Trophoblast cell (in vitro differentiated cells and primary cell): ENCODE measurements at regions not wholly inside any gene's neighbourhood (a gene's known extent, or its start where the extent isn't known, plus 50 kb on each side); places are given as distances from the start of the nearest gene placed in this dataset.

Source experiments
- DNase-seq, 2 donors: peaks; one replicate each; pipeline ENCODE4 v3.0.0-alpha.2; 2016
- H2AFZ ChIP-seq: 2 replicates; pipeline ENCODE4 v1.6.1; 2013; ENCODE audit warnings: low read length, moderate library complexity, mild to moderate bottlenecking; ENCODE audit not compliant: insufficient read depth, poor library complexity
- H2AK5ac ChIP-seq: 2 replicates; pipeline ENCODE4 v1.6.1; 2013; ENCODE audit warnings: mild to moderate bottlenecking, low read length
- H2BK120ac ChIP-seq: 2 replicates; pipeline ENCODE4 v1.6.1; 2013; ENCODE audit warnings: low read length, mild to moderate bottlenecking, moderate library complexity; ENCODE audit not compliant: insufficient read depth, poor library complexity
- H2BK12ac ChIP-seq: 2 replicates; pipeline ENCODE4 v1.6.1; 2013; ENCODE audit warnings: mild to moderate bottlenecking, low read length, moderate library complexity
- H2BK5ac ChIP-seq: 2 replicates; pipeline ENCODE4 v1.6.1; 2013; ENCODE audit warnings: low read length, low read depth, moderate library complexity, mild to moderate bottlenecking; ENCODE audit not compliant: poor library complexity
- H3K14ac ChIP-seq: 2 replicates; pipeline ENCODE4 v1.6.1; 2013; ENCODE audit warnings: mild to moderate bottlenecking, low read length
- H3K18ac ChIP-seq: 2 replicates; pipeline ENCODE4 v1.6.1; 2013; ENCODE audit warnings: mild to moderate bottlenecking, low read length
- H3K23ac ChIP-seq: 2 replicates; pipeline ENCODE4 v1.6.1; 2013; ENCODE audit warnings: low read length
- H3K27ac ChIP-seq: 2 replicates; pipeline ENCODE4 v1.5.1; 2013; ENCODE audit warnings: low read depth, mild to moderate bottlenecking, inconsistent platforms, low read length, moderate library complexity
- H3K27me3 ChIP-seq: 2 replicates; pipeline ENCODE4 v1.6.1; 2013; ENCODE audit warnings: inconsistent platforms, mild to moderate bottlenecking, low read length, moderate library complexity; ENCODE audit not compliant: insufficient read depth
- H3K36me3 ChIP-seq, 2 experiments: 1 replicate in 1 of 2; 2 replicates in 1 of 2; pipeline ENCODE4 v1.6.1; 2013; ENCODE audit warnings: low read length in 2 of 2, mild to moderate bottlenecking in 2 of 2, moderate library complexity in 1 of 2; ENCODE audit not compliant: insufficient read depth in 2 of 2, control insufficient read depth in 1 of 2
- H3K4ac ChIP-seq: 2 replicates; pipeline ENCODE4 v1.6.1; 2013; ENCODE audit warnings: low read depth, mild to moderate bottlenecking, low read length, moderate library complexity
- H3K4me1 ChIP-seq, 2 experiments: 1 replicate in 1 of 2; 2 replicates in 1 of 2; pipeline ENCODE4 v1.6.1; 2013; ENCODE audit warnings: low read length in 2 of 2, mild to moderate bottlenecking in 2 of 2, moderate library complexity in 1 of 2; ENCODE audit not compliant: insufficient read depth in 2 of 2, control insufficient read depth in 1 of 2
- H3K4me2 ChIP-seq: 2 replicates; pipeline ENCODE4 v1.6.1; 2013; ENCODE audit warnings: inconsistent platforms, mild to moderate bottlenecking, low read length, moderate library complexity
- H3K4me3 ChIP-seq: 2 replicates; pipeline ENCODE4 v1.5.1; 2013; ENCODE audit warnings: mild to moderate bottlenecking, low read depth, low read length, inconsistent platforms
- H3K79me1 ChIP-seq: one replicate; pipeline ENCODE4 v1.6.1; 2013; ENCODE audit warnings: low read length
- H3K79me2 ChIP-seq: 2 replicates; pipeline ENCODE4 v1.6.1; 2013; ENCODE audit warnings: low read length, mild to moderate bottlenecking; ENCODE audit not compliant: control insufficient read depth, insufficient read depth, poor library complexity
- H3K9ac ChIP-seq: 2 replicates; pipeline ENCODE4 v1.6.1; 2013; ENCODE audit warnings: mild to moderate bottlenecking, low read length
- H3K9me3 ChIP-seq: 2 replicates; pipeline ENCODE4 v1.6.1; 2013; ENCODE audit warnings: low read depth, mild to moderate bottlenecking, control low read depth, inconsistent platforms, low read length; ENCODE audit not compliant: insufficient read depth
- H4K12ac ChIP-seq: 2 replicates; pipeline ENCODE4 v1.6.1; 2013; ENCODE audit warnings: low read depth, mild to moderate bottlenecking, low read length, moderate library complexity
- H4K8ac ChIP-seq: 2 replicates; pipeline ENCODE4 v1.6.1; 2013; ENCODE audit warnings: low read depth, mild to moderate bottlenecking, low read length, moderate library complexity
- H4K91ac ChIP-seq: one replicate; pipeline ENCODE4 v1.6.1; 2013; ENCODE audit warnings: low read depth, mild to moderate bottlenecking, low read length, moderate library complexity
- WGBS: extraction: QIAGEN DNeasy Blood & Tissue Kit; methylation state at CpG from one replicate; pipeline ENCODE4 v1.1.7; 2013; ENCODE audit warnings: missing lambda C conversion rate; ENCODE audit not compliant: insufficient read length, insufficient coverage; ENCODE audit errors: extremely low coverage; 5-methylcytosine and 5-hydroxymethylcytosine counted together

GRCh38 chr12:81859521-81859920, 100.4 kb upstream of the PPFIA2 start:
- no peak overlapping the region for H3K14ac ChIP-seq
- H3K9ac ChIP-seq: no peak overlapping the region
- no peaks in the 10 kb centered on the region for H3K27me3 ChIP-seq
- no peak overlapping the region for H3K18ac ChIP-seq
- H3K4me3 ChIP-seq: no peak overlapping the region
- H3K23ac ChIP-seq: no peak overlapping the region
- no peak overlapping the region for H2BK120ac ChIP-seq
- no peaks in the 10 kb centered on the region for H3K9me3 ChIP-seq
- H2BK5ac ChIP-seq: no peak overlapping the region
- no peak overlapping the region for H2AK5ac ChIP-seq
- no peak overlapping the region for H2BK12ac ChIP-seq
- no peak overlapping the region for H4K8ac ChIP-seq
- H2AFZ ChIP-seq: no peak overlapping the region
- no peaks in the 10 kb centered on the region for H3K79me1 ChIP-seq
- no peaks in the 10 kb centered on the region for H3K4me1 ChIP-seq
- H4K12ac ChIP-seq: no peak overlapping the region
- H3K27ac ChIP-seq: no peak overlapping the region
- DNase-seq: no peak
- WGBS: no CpG with 5 or more reads among the region's 3 CpGs
- H3K4ac ChIP-seq: no peak overlapping the region
- no peaks in the 10 kb centered on the region for H3K79me2 ChIP-seq
- H3K4me2 ChIP-seq: no peak overlapping the region
- no peak overlapping the region for H4K91ac ChIP-seq
- no peaks in the 10 kb centered on the region for H3K36me3 ChIP-seq

- Histone ChIP-seq H3K79me2 (no peaks in the 10 kb centered on the region), H2BK12ac (no peak overlapping the region), H3K23ac (no peak overlapping the region), H3K14ac (no peak overlapping the region), H3K9me3 (no peaks in the 10 kb centered on the region), H3K4me1 (no peaks in the 10 kb centered on the region), H3K27ac (no peak overlapping the region), H4K12ac (no peak overlapping the region), H4K8ac (no peak overlapping the region), H3K27me3 (no peaks in the 10 kb centered on the region), H4K91ac (no peak overlapping the region), H2BK5ac (no peak overlapping the region), H3K4ac (no peak overlapping the region), H2AFZ (no peak overlapping the region), H3K9ac (no peak overlapping the region), H3K4me3 (no peak overlapping the region), H2BK120ac (no peak overlapping the region), H3K36me3 (no peaks in the 10 kb centered on the region), H3K18ac (no peak overlapping the region), H3K4me2 (no peak overlapping the region), H2AK5ac (no peak overlapping the region), H3K79me1 (no peaks in the 10 kb centered on the region)
- DNase-seq: no peak
Observed at GRCh38 chr12:81843599-81843998, 84.4 kb upstream of the PPFIA2 start.

GRCh38 chr12:81835783-81836182, 76.6 kb upstream of the PPFIA2 start:
- Histone ChIP-seq H3K36me3 (no peaks in the 10 kb centered on the region), H3K4ac (no peak overlapping the region), H2BK120ac (no peak overlapping the region), H2BK5ac (no peak overlapping the region), H2AK5ac (no peak overlapping the region), H3K4me3 (no peak overlapping the region), H3K4me1 (no peaks in the 10 kb centered on the region), H3K9ac (no peak overlapping the region), H3K14ac (no peak overlapping the region), H4K12ac (no peak overlapping the region), H3K27me3 (no peaks in the 10 kb centered on the region), H3K27ac (no peak overlapping the region), H3K4me2 (no peak overlapping the region), H4K8ac (no peak overlapping the region), H3K79me1 (no peaks in the 10 kb centered on the region), H4K91ac (no peak overlapping the region), H3K79me2 (no peaks in the 10 kb centered on the region), H2AFZ (no peak overlapping the region), H2BK12ac (no peak overlapping the region), H3K9me3 (peaks cover 1% of the 10 kb centered on the region), H3K18ac (no peak overlapping the region), H3K23ac (no peak overlapping the region)
- DNase-seq: no peak
- WGBS: no CpG with 5 or more reads among the region's 3 CpGs

GRCh38 chr12:81819991-81820633, 61.0 kb upstream of the PPFIA2 start:
- Histone ChIP-seq H3K9ac (no peak overlapping the region), H4K91ac (no peak overlapping the region), H3K4ac (no peak overlapping the region), H2BK120ac (no peak overlapping the region), H2AK5ac (no peak overlapping the region), H4K8ac (no peak overlapping the region), H3K36me3 (no peaks in the 10 kb centered on the region), H3K9me3 (no peaks in the 10 kb centered on the region), H2BK12ac (no peak overlapping the region), H3K4me2 (no peak overlapping the region), H2BK5ac (no peak overlapping the region), H3K27me3 (no peaks in the 10 kb centered on the region), H4K12ac (no peak overlapping the region), H2AFZ (no peak overlapping the region), H3K79me1 (no peaks in the 10 kb centered on the region), H3K23ac (no peak overlapping the region), H3K4me3 (no peak overlapping the region), H3K18ac (no peak overlapping the region), H3K4me1 (no peaks in the 10 kb centered on the region), H3K27ac (no peak overlapping the region), H3K14ac (no peak overlapping the region), H3K79me2 (no peaks in the 10 kb centered on the region)
- DNase-seq: no peak
